Neuronal stem cell (in vitro differentiated cells): ENCODE measurements at regions not wholly inside any gene's neighbourhood (a gene's known extent, or its start where the extent isn't known, plus 50 kb on each side); places are given as distances from the start of the nearest gene placed in this dataset.
"Not testable (repeated sequence)": the region's sequence is repeated elsewhere in the genome, so short reads cannot be mapped to it uniquely, and the experiment has no call there.

Experiments used
- DNase-seq: peaks from one replicate; pipeline ENCODE4 v3.0.0-alpha.2; 2013; ENCODE audit warnings: low spot score
- H2AFZ ChIP-seq: one replicate; pipeline ENCODE4 v1.6.1; 2013; ENCODE audit warnings: mild to moderate bottlenecking, low read length, inconsistent platforms
- H2AK5ac ChIP-seq: 2 replicates; pipeline ENCODE4 v1.6.1; 2013; ENCODE audit warnings: low read depth, mild to moderate bottlenecking, inconsistent platforms, low read length, moderate library complexity, mixed read lengths
- H2BK120ac ChIP-seq: 2 replicates; pipeline ENCODE4 v1.6.1; 2013; ENCODE audit warnings: low read depth, mild to moderate bottlenecking, inconsistent platforms, low read length, moderate library complexity, mixed read lengths
- H2BK12ac ChIP-seq: one replicate; pipeline ENCODE4 v1.6.1; 2013; ENCODE audit warnings: low read length, inconsistent platforms
- H2BK15ac ChIP-seq: 2 replicates; pipeline ENCODE4 v1.6.1; 2013; ENCODE audit warnings: mild to moderate bottlenecking, low read length, inconsistent platforms, mixed read lengths
- H2BK5ac ChIP-seq: one replicate; pipeline ENCODE4 v1.6.1; 2013; ENCODE audit warnings: inconsistent platforms, mild to moderate bottlenecking, low read length, moderate library complexity
- H3K14ac ChIP-seq: one replicate; pipeline ENCODE4 v1.6.1; 2013; ENCODE audit warnings: low read length, inconsistent platforms
- H3K18ac ChIP-seq: 2 replicates; pipeline ENCODE4 v1.6.1; 2013; ENCODE audit warnings: low read length, inconsistent platforms
- H3K23ac ChIP-seq: 2 replicates; pipeline ENCODE4 v1.6.1; 2013; ENCODE audit warnings: low read depth, mild to moderate bottlenecking, mixed read lengths, low read length, inconsistent platforms; ENCODE audit not compliant: poor library complexity
- H3K27ac ChIP-seq: replicated peaks from 3 replicates; pipeline ENCODE4 v1.5.1; 2013; ENCODE audit warnings: low read length, inconsistent platforms
- H3K27me3 ChIP-seq, 3 experiments: 2 replicates each; pipeline ENCODE4 v1.6.1; 2013; ENCODE audit warnings: low read length in 3 of 3, mild to moderate bottlenecking in 2 of 3, inconsistent platforms in 1 of 3, low read depth in 1 of 3, mixed read lengths in 1 of 3, moderate library complexity in 1 of 3; ENCODE audit not compliant: control insufficient read depth in 3 of 3, insufficient read depth in 3 of 3
- H3K36me3 ChIP-seq, 2 donors: replicated peaks in 1 of 2; 2 replicates each; pipeline ENCODE4 v1.6.1; 2013; ENCODE audit warnings: low read length in 2 of 2; ENCODE audit not compliant: control insufficient read depth in 2 of 2, insufficient read depth in 2 of 2
- H3K4ac ChIP-seq: 2 replicates; pipeline ENCODE4 v1.6.1; 2013; ENCODE audit warnings: inconsistent platforms, mild to moderate bottlenecking, low read length, moderate library complexity
- H3K4me1 ChIP-seq, 2 donors: 1 replicate in 1 of 2; 2 replicates in 1 of 2; pipeline ENCODE4 v1.6.1; 2013; ENCODE audit warnings: low read length in 2 of 2, low read depth in 1 of 2; ENCODE audit not compliant: control insufficient read depth in 2 of 2, insufficient read depth in 1 of 2
- H3K4me2 ChIP-seq: one replicate; pipeline ENCODE4 v1.6.1; 2013; ENCODE audit warnings: mild to moderate bottlenecking, low read length, inconsistent platforms; ENCODE audit not compliant: insufficient read depth, poor library complexity, severe bottlenecking
- H3K4me3 ChIP-seq, 2 donors: 2 replicates each; pipeline ENCODE4 v1.5.1; 2013; ENCODE audit warnings: low read length in 2 of 2, mild to moderate bottlenecking in 2 of 2, inconsistent platforms in 1 of 2, moderate library complexity in 1 of 2
- H3K79me1 ChIP-seq: one replicate; pipeline ENCODE4 v1.6.1; 2013; ENCODE audit warnings: low read depth, mild to moderate bottlenecking, inconsistent platforms, low read length, moderate library complexity
- H3K9ac ChIP-seq: one replicate; pipeline ENCODE4 v1.6.1; 2013; ENCODE audit warnings: mild to moderate bottlenecking, low read depth, low read length, inconsistent platforms; ENCODE audit not compliant: poor library complexity
- H3K9me3 ChIP-seq, 2 donors: replicated peaks in 1 of 2; 2 replicates each; pipeline versions ENCODE3 to v1.6.1; 2013; ENCODE audit warnings: low read length in 2 of 2, mild to moderate bottlenecking in 2 of 2, inconsistent platforms in 1 of 2, low read depth in 1 of 2, mixed read lengths in 1 of 2, moderate library complexity in 1 of 2; ENCODE audit not compliant: control insufficient read depth in 2 of 2, insufficient read depth in 1 of 2
- H4K8ac ChIP-seq: one replicate; pipeline ENCODE4 v1.6.1; 2013; ENCODE audit warnings: low read depth, mild to moderate bottlenecking, inconsistent platforms, low read length, moderate library complexity
- H4K91ac ChIP-seq: one replicate; pipeline ENCODE4 v1.6.1; 2013; ENCODE audit warnings: low read length, low read depth, mild to moderate bottlenecking, inconsistent platforms; ENCODE audit not compliant: poor library complexity
- WGBS, 2 donors: extraction: QIAGEN DNeasy Blood & Tissue Kit; methylation state at CpG; one replicate each; pipeline ENCODE4 v1.1.7; 2013; ENCODE audit warnings: missing lambda C conversion rate in 2 of 2, mixed read lengths in 1 of 2; ENCODE audit not compliant: insufficient read length in 2 of 2, insufficient replicate concordance in 1 of 2; ENCODE audit errors: extremely low coverage in 2 of 2; 5-methylcytosine and 5-hydroxymethylcytosine counted together

DNA sequence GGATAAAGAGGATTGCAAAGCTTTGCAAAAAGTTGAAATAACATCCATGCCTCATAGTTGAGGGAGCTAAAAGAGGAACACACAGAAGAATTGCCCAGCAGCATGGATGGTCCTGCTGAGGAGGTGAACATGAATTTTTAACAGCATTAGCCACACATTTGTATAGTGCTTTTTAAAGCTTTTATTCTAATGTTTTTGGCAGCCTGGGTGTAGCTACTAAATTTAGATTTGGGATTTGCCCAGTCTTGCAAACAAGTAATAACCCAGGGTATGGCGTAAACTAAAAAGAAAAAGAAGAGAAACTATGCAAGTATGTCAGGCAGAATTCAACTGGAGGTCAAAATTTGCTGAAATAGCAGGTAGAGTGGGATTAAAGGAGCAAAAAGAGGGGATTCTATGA is 75.1 kb upstream of the PTPRK start:
- no peak overlapping the region for H2BK12ac ChIP-seq
- DNase-seq, result no peak

DNA sequence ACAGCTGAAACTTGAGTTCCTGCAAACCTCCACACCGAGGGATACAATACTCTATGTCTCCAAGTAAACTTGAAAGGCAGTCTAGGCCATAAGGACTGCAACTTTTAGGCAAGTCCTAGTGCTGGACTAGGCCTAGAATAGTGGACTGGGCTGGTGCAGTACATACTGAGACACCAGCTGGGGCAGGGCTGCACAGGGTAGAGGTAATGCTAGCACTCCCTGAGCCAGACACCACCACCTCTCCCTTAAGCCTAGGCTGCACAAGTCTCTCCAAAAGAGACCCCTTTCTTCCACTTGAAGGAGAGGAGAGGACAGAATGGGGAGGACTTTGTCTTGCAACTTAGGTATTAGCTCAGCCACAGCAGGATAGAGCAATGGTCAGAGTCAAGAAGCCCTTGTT is 65.7 kb upstream of the PTPRK start:
- Histone ChIP-seq H2AK5ac (no peak overlapping the region), H3K23ac (no peak overlapping the region), H2AFZ (no peak overlapping the region), H4K8ac (no peak overlapping the region), H4K91ac (no peak overlapping the region), H3K79me1 (no peaks in the 10 kb centered on the region), H3K4me3 (no peak overlapping the region), H3K9me3 (peaks cover 0 to 5% of the 10 kb centered on the region in 2 donors), H3K4me1 (no peaks in the 10 kb centered on the region), H2BK15ac (no peak overlapping the region), H3K4ac (no peak overlapping the region), H2BK5ac (no peak overlapping the region), H3K4me2 (no peak overlapping the region), H2BK120ac (no peak overlapping the region), H3K27ac (no peak overlapping the region), H2BK12ac (no peak overlapping the region), H3K14ac (no peak overlapping the region), H3K18ac (no peak overlapping the region), H3K9ac (no peak overlapping the region), H3K36me3 (no peaks in the 10 kb centered on the region), H3K27me3 (no peaks in the 10 kb centered on the region)
- no CpG with 5 or more reads among the region's 1 CpG for WGBS, 2 donors
- DNase-seq, result no peak

More for the DNA sequence above, 75.1 kb upstream of the PTPRK start:
- Histone ChIP-seq H3K9ac (no peak overlapping the region), H4K8ac (no peak overlapping the region), H3K4ac (no peak overlapping the region), H2AFZ (peak overlapping the region; percentile 15), H3K9me3 (no peaks in the 10 kb centered on the region), H2BK120ac (no peak overlapping the region), H3K27me3 (no peaks in the 10 kb centered on the region), H2BK5ac (no peak overlapping the region), H3K4me3 (no peak overlapping the region), H3K4me1 (peaks cover 2 to 19% of the 10 kb centered on the region in 2 donors), H3K18ac (no peak overlapping the region), H2BK15ac (no peak overlapping the region), H2AK5ac (no peak overlapping the region), H3K23ac (no peak overlapping the region), H3K4me2 (no peak overlapping the region), H3K14ac (no peak overlapping the region), H3K79me1 (no peaks in the 10 kb centered on the region), H4K91ac (no peak overlapping the region), H3K36me3 (no peaks in the 10 kb centered on the region), H3K27ac (no peak overlapping the region)
- WGBS, 2 donors, result no CpG with 5 or more reads among the region's 1 CpG

DNA sequence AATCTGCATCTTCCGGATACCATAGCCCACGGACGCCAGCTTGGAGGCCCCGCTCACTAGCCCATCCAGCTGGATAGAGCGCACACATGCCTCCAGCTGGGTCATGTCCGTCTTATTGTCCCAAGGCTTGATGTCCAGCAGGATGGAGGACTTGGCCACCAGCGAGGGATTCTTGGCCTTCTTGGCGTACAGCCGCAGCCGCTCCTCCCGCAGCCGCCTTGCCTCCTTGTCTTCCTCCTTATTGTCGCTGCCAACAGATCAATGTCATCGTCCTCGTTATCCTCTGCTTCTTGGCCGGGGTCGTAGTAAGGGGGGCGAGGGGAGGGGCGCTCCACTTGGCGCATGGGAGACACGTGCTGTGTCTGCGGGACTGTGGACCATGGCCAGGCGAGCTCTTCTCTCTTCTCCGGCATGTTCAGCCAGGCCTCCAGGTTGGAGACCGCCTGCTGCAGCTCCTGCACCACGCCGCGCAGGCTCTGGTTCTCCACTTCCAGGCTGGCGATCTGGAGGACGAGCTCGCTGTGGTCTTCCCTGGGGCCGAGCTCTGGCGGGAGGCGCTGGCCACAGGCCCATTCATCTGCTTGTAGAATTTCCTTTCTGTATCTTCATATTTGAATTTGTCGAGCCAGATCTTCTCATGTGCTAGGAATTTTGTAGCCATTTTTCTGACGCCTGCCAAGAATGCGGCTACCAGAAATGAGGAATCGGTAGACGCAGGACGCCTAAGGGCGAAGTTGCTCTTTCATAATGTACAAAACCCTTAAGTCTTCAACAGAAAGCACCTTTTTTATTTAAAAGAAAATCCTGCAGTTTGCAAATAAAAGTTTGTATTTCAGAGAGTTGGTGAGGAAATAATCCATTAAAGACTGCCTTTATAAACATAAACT is 60.1 kb upstream of the PTPRK start:
- H3K36me3 ChIP-seq, result no peaks in the 10 kb centered on the region
- peak overlapping the region; percentile 15 for H3K18ac ChIP-seq
- H2BK120ac ChIP-seq, result no peak overlapping the region
- DNase-seq, result no peak
- H4K91ac ChIP-seq, result no peak overlapping the region
- no peak overlapping the region for H3K27ac ChIP-seq
- H2AFZ ChIP-seq, result no peak overlapping the region
- no peak overlapping the region for H3K14ac ChIP-seq
- no peak overlapping the region for H3K4me2 ChIP-seq
- no peak overlapping the region for H2AK5ac ChIP-seq
- no peak overlapping the region for H3K9ac ChIP-seq
- H4K8ac ChIP-seq, result peak overlapping the region; percentile 9
- no peak overlapping the region for H3K4me3 ChIP-seq
- no peaks in the 10 kb centered on the region for H3K4me1 ChIP-seq
- no peak overlapping the region for H2BK5ac ChIP-seq
- H3K27me3 ChIP-seq, result no peaks in the 10 kb centered on the region
- H3K9me3 ChIP-seq, result peaks cover 0 to 2% of the 10 kb centered on the region in 2 donors
- no peaks in the 10 kb centered on the region for H3K79me1 ChIP-seq
- H2BK15ac ChIP-seq, result peak overlapping the region; percentile 39
- H3K4ac ChIP-seq, result no peak overlapping the region
- no CpG with 5 or more reads among the region's 41 CpGs for WGBS, 2 donors
- no peak overlapping the region for H2BK12ac ChIP-seq
- H3K23ac ChIP-seq, result peak overlapping the region; percentile 14

DNA sequence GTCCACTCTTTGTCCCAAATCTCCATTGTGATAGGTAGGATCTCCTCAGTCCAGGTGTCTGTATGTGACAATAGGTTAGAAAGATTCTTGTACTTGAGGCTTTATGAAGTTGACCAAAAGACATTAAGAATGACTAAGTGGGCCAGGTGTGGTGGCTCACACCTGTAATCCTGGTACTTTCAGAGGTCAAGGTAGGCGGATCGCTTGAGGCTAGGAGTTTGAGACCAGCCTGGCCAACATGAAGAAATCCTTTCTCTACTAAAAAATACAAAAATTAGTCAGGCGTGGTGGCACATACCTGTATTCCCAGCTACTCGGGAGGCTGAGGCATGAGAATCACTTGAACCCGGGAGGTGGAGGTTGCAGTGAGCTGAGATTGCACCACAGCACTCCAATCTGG is 54.9 kb upstream of the PTPRK start:
- H3K4me3 ChIP-seq, H3K9me3 ChIP-seq, H3K14ac ChIP-seq, DNase-seq, H3K9ac ChIP-seq, H4K8ac ChIP-seq, H3K36me3 ChIP-seq, H2BK120ac ChIP-seq, H3K27me3 ChIP-seq, H3K23ac ChIP-seq, H2AFZ ChIP-seq, H2AK5ac ChIP-seq, H3K4me1 ChIP-seq, H2BK12ac ChIP-seq, H3K18ac ChIP-seq, H4K91ac ChIP-seq, H3K27ac ChIP-seq, H3K4ac ChIP-seq, H2BK5ac ChIP-seq, H3K4me2 ChIP-seq, H3K79me1 ChIP-seq, H2BK15ac ChIP-seq: not testable (repeated sequence)
- no CpG with 5 or more reads among the region's 5 CpGs for WGBS, 2 donors
